ENCODE measurements at regions not wholly inside any gene's neighbourhood (a gene's known extent, or its start where the extent isn't known, plus 50 kb on each side); places are given as distances from the start of the nearest gene placed in this dataset.

DNA sequence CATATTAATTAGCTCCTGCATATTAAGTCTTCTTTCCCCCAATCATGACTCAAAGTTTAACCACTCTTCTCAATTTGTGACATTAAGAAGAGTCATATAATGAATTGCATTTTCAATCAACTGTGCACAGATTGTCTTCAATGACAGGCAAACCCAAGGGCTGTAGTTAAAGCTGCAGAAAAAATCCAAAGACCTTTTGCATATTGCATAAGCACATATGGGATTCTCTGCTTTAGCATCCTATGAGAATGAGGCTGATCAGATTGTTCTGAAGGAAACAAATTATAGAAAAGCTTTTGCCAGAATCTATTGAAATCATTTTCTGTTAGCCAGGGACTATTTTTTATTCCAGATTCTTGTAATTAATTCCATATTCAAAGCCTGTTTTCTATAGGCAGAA lies 112.3 kb downstream of the FAM170A start:
- CTCF ChIA-PET, result no interaction called here
- H3K4me3 ChIP-seq (ENCODE audit: low read depth, low read length, poor library complexity, severe bottlenecking), result no peak overlapping the region
- intact Hi-C loops (cut with micrococcal nuclease; ENCODE audit: unreplicated experiment), result loop anchor here (5.0 kb wide), 2 partner anchors 164 to 754 kb away; partner anchors contain the start of gene DTWD2

DNA sequence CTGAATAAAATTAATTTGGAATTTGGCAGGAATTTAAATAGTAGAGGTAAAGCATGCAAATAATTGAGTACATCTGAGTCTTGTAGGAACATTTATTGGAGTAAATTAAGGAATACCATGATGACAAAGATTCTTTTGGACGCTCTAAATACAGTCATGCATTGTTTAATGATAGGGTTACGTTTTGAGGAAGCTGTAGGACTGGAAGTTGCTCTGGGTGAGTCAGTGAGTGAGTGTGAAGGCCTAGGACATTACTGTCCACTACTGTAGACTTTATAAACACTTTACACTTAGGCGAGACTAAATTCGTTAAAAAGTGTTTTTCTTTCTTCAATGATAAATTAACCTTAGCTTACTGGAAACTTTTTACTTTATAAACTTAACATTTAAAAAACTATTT lies 113.0 kb downstream of the FAM170A start:
- H3K9me3 ChIP-seq (ENCODE audit: low read depth, low read length, poor library complexity, severe bottlenecking), result no peaks in the 10 kb centered on the region
- intact Hi-C loops (cut with micrococcal nuclease; ENCODE audit: unreplicated experiment), result loop anchor here (5.0 kb wide), 2 partner anchors 165 to 755 kb away; partner anchors contain the start of gene DTWD2
- ChIA-PET POLR2A (ENCODE audit: low non-redundant PET) (no interaction called here), CTCF (no interaction called here)
- H3K4me1 ChIP-seq (ENCODE audit: insufficient read depth, low read length, poor library complexity, severe bottlenecking), result no peaks in the 10 kb centered on the region
- H3K36me3 ChIP-seq (ENCODE audit: insufficient read depth, low read length, poor library complexity, severe bottlenecking), result no peaks in the 10 kb centered on the region
- H3K27me3 ChIP-seq (replicated peaks; ENCODE audit: insufficient read depth, low read depth, low read length, poor library complexity), result peaks cover 32% of the 10 kb centered on the region
- no peak overlapping the region for H3K4me3 ChIP-seq (ENCODE audit: low read depth, low read length, poor library complexity, severe bottlenecking)
- TF ChIP-seq, protein P1, sequence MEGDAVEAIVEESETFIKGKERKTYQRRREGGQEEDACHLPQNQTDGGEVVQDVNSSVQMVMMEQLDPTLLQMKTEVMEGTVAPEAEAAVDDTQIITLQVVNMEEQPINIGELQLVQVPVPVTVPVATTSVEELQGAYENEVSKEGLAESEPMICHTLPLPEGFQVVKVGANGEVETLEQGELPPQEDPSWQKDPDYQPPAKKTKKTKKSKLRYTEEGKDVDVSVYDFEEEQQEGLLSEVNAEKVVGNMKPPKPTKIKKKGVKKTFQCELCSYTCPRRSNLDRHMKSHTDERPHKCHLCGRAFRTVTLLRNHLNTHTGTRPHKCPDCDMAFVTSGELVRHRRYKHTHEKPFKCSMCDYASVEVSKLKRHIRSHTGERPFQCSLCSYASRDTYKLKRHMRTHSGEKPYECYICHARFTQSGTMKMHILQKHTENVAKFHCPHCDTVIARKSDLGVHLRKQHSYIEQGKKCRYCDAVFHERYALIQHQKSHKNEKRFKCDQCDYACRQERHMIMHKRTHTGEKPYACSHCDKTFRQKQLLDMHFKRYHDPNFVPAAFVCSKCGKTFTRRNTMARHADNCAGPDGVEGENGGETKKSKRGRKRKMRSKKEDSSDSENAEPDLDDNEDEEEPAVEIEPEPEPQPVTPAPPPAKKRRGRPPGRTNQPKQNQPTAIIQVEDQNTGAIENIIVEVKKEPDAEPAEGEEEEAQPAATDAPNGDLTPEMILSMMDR (conservative IDR thresholded peaks at IDR 0.05; ENCODE audit: low read depth, low read length), result no peak
- no peak for TF ChIP-seq EZH2 (IDR thresholded peaks at IDR 0.05; ENCODE audit: borderline replicate concordance, low read depth, low read length, poor library complexity, severe bottlenecking)
- DNase-seq (ENCODE audit: low spot score), result no peak
- H3K27ac ChIP-seq (ENCODE audit: low read depth, low read length, poor library complexity, severe bottlenecking), result no peak overlapping the region
- BruUV-seq (replicated peaks), result no TSS peak

More for the DNA sequence above, 112.3 kb downstream of the FAM170A start:
- TF ChIP-seq EZH2 (IDR thresholded peaks at IDR 0.05; ENCODE audit: borderline replicate concordance, low read depth, low read length, poor library complexity, severe bottlenecking), result no peak
- TF ChIP-seq, protein P1 (conservative IDR thresholded peaks at IDR 0.05; ENCODE audit: low read depth, low read length), result no peak
- no peaks in the 10 kb centered on the region for H3K4me1 ChIP-seq (ENCODE audit: insufficient read depth, low read length, poor library complexity, severe bottlenecking)
- H3K9me3 ChIP-seq (ENCODE audit: low read depth, low read length, poor library complexity, severe bottlenecking), result no peaks in the 10 kb centered on the region
- POLR2A ChIA-PET (ENCODE audit: low non-redundant PET), result no interaction called here
- H3K27ac ChIP-seq (ENCODE audit: low read depth, low read length, poor library complexity, severe bottlenecking), result no peak overlapping the region
- BruUV-seq (replicated peaks), result no TSS peak
- no peaks in the 10 kb centered on the region for H3K36me3 ChIP-seq (ENCODE audit: insufficient read depth, low read length, poor library complexity, severe bottlenecking)
- no peak for DNase-seq (ENCODE audit: low spot score)
- peaks cover 32% of the 10 kb centered on the region for H3K27me3 ChIP-seq (replicated peaks; ENCODE audit: insufficient read depth, low read depth, low read length, poor library complexity)

DNA sequence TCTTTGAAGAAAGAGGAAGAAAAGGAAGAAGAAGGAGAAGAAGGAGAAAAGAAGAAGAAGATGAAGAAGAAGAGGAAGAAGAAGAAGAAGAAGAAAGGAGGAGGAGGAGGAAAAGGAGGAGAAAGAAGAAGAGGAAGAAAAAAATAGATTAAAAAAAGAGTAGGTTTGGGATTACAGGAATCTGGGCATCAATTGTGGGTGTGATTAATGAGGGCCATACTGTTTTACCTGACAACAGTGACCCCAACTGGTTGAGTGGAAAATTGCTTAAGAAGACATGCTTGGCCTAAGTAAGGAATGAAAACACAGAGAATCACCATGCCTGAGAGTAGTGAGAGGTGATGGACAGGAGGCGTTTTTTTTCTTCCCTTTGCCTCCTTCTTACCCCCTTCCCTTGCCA lies 114.6 kb downstream of the FAM170A start:
- H3K4me3 ChIP-seq (ENCODE audit: low read depth, low read length, poor library complexity, severe bottlenecking), result no peak overlapping the region

More for the DNA sequence above, 114.6 kb downstream of the FAM170A start:
- Histone ChIP-seq H3K9me3 (ENCODE audit: low read depth, low read length, poor library complexity, severe bottlenecking) (no peaks in the 10 kb centered on the region), H3K4me1 (ENCODE audit: insufficient read depth, low read length, poor library complexity, severe bottlenecking) (no peaks in the 10 kb centered on the region), H3K27ac (ENCODE audit: low read depth, low read length, poor library complexity, severe bottlenecking) (no peak overlapping the region), H3K27me3 (replicated peaks; ENCODE audit: insufficient read depth, low read depth, low read length, poor library complexity) (peaks cover 22% of the 10 kb centered on the region), H3K36me3 (ENCODE audit: insufficient read depth, low read length, poor library complexity, severe bottlenecking) (no peaks in the 10 kb centered on the region)
- TF ChIP-seq, protein P1 (conservative IDR thresholded peaks at IDR 0.05; ENCODE audit: low read depth, low read length), result peak; percentile 64
- TF ChIP-seq EZH2 (IDR thresholded peaks at IDR 0.05; ENCODE audit: borderline replicate concordance, low read depth, low read length, poor library complexity, severe bottlenecking), result no peak
- CTCF ChIA-PET, result no interaction called here
- intact Hi-C loops (cut with micrococcal nuclease; ENCODE audit: unreplicated experiment), result loop anchor here (2.0 to 5.0 kb wide), 3 partner anchors 167 to 757 kb away; partner anchors contain the start of gene DTWD2
- BruUV-seq (replicated peaks), result no TSS peak
- POLR2A ChIA-PET (ENCODE audit: low non-redundant PET), result no interaction called here
- DNase-seq (ENCODE audit: low spot score), result peak; percentile 66
